C4-2B (cell line): ENCODE measurements at regions not wholly inside any gene's neighbourhood (a gene's known extent, or its start where the extent isn't known, plus 50 kb on each side); places are given as distances from the start of the nearest gene placed in this dataset.

Source experiments
- ZFX ChIP-seq: fragments of 450-650 bp; IDR thresholded peaks from 2 replicates; pipeline ENCODE4 v1.6.1; 2017
- TF ChIP-seq, protein P1 (sequence below): fragments of 450-650 bp; conservative IDR thresholded peaks from 2 replicates; pipeline ENCODE4 v1.5.1; 2017; ENCODE audit warnings: mild to moderate bottlenecking

DNA sequence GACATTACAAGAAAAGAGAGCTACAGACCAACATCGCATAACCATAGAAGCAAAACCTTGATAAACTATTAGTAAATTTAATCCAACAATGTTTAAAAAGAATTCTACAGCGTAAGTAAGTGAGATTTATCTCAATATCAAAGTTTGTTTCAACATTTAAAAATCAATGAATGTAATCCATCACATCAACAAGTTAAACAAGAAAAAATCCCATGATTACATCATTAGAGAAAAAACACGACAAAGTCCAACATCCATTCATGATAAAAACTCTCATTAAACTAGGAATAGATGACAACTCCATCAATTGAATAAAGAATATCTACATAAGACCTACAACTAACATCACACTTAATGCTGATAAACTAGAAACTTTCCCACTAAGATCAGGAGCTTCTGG is 239.0 kb upstream of the GGTLC1 start:
- TF ChIP-seq, protein P1, sequence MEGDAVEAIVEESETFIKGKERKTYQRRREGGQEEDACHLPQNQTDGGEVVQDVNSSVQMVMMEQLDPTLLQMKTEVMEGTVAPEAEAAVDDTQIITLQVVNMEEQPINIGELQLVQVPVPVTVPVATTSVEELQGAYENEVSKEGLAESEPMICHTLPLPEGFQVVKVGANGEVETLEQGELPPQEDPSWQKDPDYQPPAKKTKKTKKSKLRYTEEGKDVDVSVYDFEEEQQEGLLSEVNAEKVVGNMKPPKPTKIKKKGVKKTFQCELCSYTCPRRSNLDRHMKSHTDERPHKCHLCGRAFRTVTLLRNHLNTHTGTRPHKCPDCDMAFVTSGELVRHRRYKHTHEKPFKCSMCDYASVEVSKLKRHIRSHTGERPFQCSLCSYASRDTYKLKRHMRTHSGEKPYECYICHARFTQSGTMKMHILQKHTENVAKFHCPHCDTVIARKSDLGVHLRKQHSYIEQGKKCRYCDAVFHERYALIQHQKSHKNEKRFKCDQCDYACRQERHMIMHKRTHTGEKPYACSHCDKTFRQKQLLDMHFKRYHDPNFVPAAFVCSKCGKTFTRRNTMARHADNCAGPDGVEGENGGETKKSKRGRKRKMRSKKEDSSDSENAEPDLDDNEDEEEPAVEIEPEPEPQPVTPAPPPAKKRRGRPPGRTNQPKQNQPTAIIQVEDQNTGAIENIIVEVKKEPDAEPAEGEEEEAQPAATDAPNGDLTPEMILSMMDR, result no peak
- TF ChIP-seq ZFX, result no peak
